Left renal cortex interstitium (tissue), 4 donors: ENCODE measurements at regions not wholly inside any gene's neighbourhood (a gene's known extent, or its start where the extent isn't known, plus 50 kb on each side); places are given as distances from the start of the nearest gene placed in this dataset.

Source experiments
- DNase-seq, 4 donors: peaks; one replicate each; pipeline ENCODE4 v3.0.0-alpha.2; 2013; ENCODE audit warnings: low read depth in 4 of 4, low spot score in 2 of 4, missing footprints in 1 of 4

GRCh38 chr13:40429706-40430545 is 236.5 kb downstream of the FOXO1 start:
- DNase-seq = no peak

- DNase-seq = no peak
Observed at GRCh38 chr13:40432018-40432978, 234.1 kb downstream of the FOXO1 start.

- no peak for DNase-seq
Observed at GRCh38 chr13:40433001-40433400, 233.4 kb downstream of the FOXO1 start.

GRCh38 chr13:40433577-40433976 is 232.9 kb downstream of the FOXO1 start:
- no peak for DNase-seq

- no peak for DNase-seq
Observed at GRCh38 chr13:40434516-40435397, 231.7 kb downstream of the FOXO1 start.

- no peak for DNase-seq
Observed at GRCh38 chr13:40438022-40438680, 228.3 kb downstream of the FOXO1 start.

- DNase-seq = no peak
Observed at GRCh38 chr13:40438999-40439797, 227.2 kb downstream of the FOXO1 start.

GRCh38 chr13:40439928-40440327 is 226.5 kb downstream of the FOXO1 start:
- no peak for DNase-seq

- no peak for DNase-seq
Observed at GRCh38 chr13:40440990-40441820, 225.2 kb downstream of the FOXO1 start.

- no peak for DNase-seq
Observed at GRCh38 chr13:40442231-40442630, 224.2 kb downstream of the FOXO1 start.

GRCh38 chr13:40442826-40443225 is 223.6 kb downstream of the FOXO1 start:
- no peak for DNase-seq

GRCh38 chr13:40444241-40444640 is 222.2 kb downstream of the FOXO1 start:
- no peak for DNase-seq

- peak in 1 of 4 donors; percentile 19 for DNase-seq
Observed at GRCh38 chr13:40445557-40445990, 220.9 kb downstream of the FOXO1 start.

- DNase-seq = no peak
Observed at GRCh38 chr13:40446365-40446764, 220.1 kb downstream of the FOXO1 start.

GRCh38 chr13:40447857-40448256 is 218.6 kb downstream of the FOXO1 start:
- no peak for DNase-seq

- no peak for DNase-seq
Observed at GRCh38 chr13:40452038-40452666, 214.3 kb downstream of the FOXO1 start.

- no peak for DNase-seq
Observed at GRCh38 chr13:40452741-40453334, 213.6 kb downstream of the FOXO1 start.
